CD4-positive, CD25-positive, alpha-beta regulatory T cell (primary cell): ENCODE measurements at regions not wholly inside any gene's neighbourhood (a gene's known extent, or its start where the extent isn't known, plus 50 kb on each side); places are given as distances from the start of the nearest gene placed in this dataset.
"Not testable (repeated sequence)": the region's sequence is repeated elsewhere in the genome, so short reads cannot be mapped to it uniquely, and the experiment has no call there.

ENCODE experiments used
- ATAC-seq, 2 donors: fragments of 150-1000 bp; cut with Tn5 transposase; one replicate each; pipeline ENCODE4 v1.10.0; 2021; ENCODE audit warnings: low read depth in 2 of 2, moderate number of reproducible peaks in 2 of 2, moderate library complexity in 1 of 2
- DNase-seq, 3 donors: peaks; one replicate each; pipeline versions ENCODE4 v3.0.0 to v3.0.0-alpha.2; 2012 to 2022; ENCODE audit warnings: mixed read lengths in 1 of 3
- H3K27ac ChIP-seq: one replicate; pipeline ENCODE4 v1.7.0; 2013; ENCODE audit warnings: mild to moderate bottlenecking, low read length; ENCODE audit not compliant: insufficient read depth, poor library complexity, severe bottlenecking
- H3K27me3 ChIP-seq: one replicate; pipeline ENCODE4 v1.7.0; 2013; ENCODE audit warnings: low read length; ENCODE audit not compliant: control insufficient read depth, insufficient read depth
- H3K36me3 ChIP-seq: one replicate; pipeline ENCODE4 v1.7.0; 2013; ENCODE audit warnings: mild to moderate bottlenecking, low read length, moderate library complexity; ENCODE audit not compliant: control insufficient read depth, insufficient read depth
- H3K4me1 ChIP-seq: 2 replicates; pipeline ENCODE4 v1.7.0; 2013; ENCODE audit warnings: mild to moderate bottlenecking, low read length; ENCODE audit not compliant: insufficient read depth, control insufficient read depth, poor library complexity, severe bottlenecking
- H3K4me3 ChIP-seq: one replicate; pipeline ENCODE4 v1.7.0; 2013; ENCODE audit warnings: low read depth, mild to moderate bottlenecking, low read length, moderate library complexity
- H3K9me3 ChIP-seq, 2 experiments: 1 replicate in 1 of 2; 2 replicates in 1 of 2; pipeline ENCODE4 v1.7.0; 2013; ENCODE audit warnings: low read length in 2 of 2, mild to moderate bottlenecking in 1 of 2, moderate library complexity in 1 of 2; ENCODE audit not compliant: control insufficient read depth in 2 of 2
- H3K27ac Mint-ChIP-seq, 3 donors: one replicate each; pipeline ENCODE4 v1.8.0; 2020 to 2022; ENCODE audit warnings: mild to moderate bottlenecking in 3 of 3, mixed read lengths in 3 of 3, moderate library complexity in 2 of 3
- H3K27me3 Mint-ChIP-seq: one replicate; pipeline ENCODE4 v1.8.0; 2022; ENCODE audit warnings: mild to moderate bottlenecking, mixed read lengths
- H3K36me3 Mint-ChIP-seq: one replicate; pipeline ENCODE4 v1.8.0; 2020; ENCODE audit warnings: mixed read lengths
- H3K4me1 Mint-ChIP-seq, 4 donors: one replicate each; pipeline ENCODE4 v1.8.0; 2020 to 2022; ENCODE audit warnings: mixed read lengths in 4 of 4, mild to moderate bottlenecking in 1 of 4
- H3K4me3 Mint-ChIP-seq, 4 donors: one replicate each; pipeline ENCODE4 v1.8.0; 2020 to 2022; ENCODE audit warnings: mild to moderate bottlenecking in 4 of 4, mixed read lengths in 4 of 4, moderate library complexity in 3 of 4
- H3K9me3 Mint-ChIP-seq, 7 donors: one replicate each; pipeline ENCODE4 v1.8.0; 2020 to 2022; ENCODE audit warnings: mixed read lengths in 7 of 7, mild to moderate bottlenecking in 3 of 7, moderate library complexity in 2 of 7

- Mint-ChIP-seq H3K27ac (no peak overlapping the region), H3K36me3 (no peaks in the 10 kb centered on the region), H3K4me3 (no peak overlapping the region), H3K4me1 (no peaks in the 10 kb centered on the region), H3K27me3 (no peaks in the 10 kb centered on the region), H3K9me3 (peaks cover 0 to under 1% (median 0%) of the 10 kb centered on the region in 7 donors)
- DNase-seq (no peak), ATAC-seq (no peak)
- no peaks in the 10 kb centered on the region for H3K4me1 ChIP-seq
- no peaks in the 10 kb centered on the region for H3K9me3 ChIP-seq
- H3K36me3 ChIP-seq, result no peaks in the 10 kb centered on the region
- peaks cover 5% of the 10 kb centered on the region for H3K27me3 ChIP-seq
- no peak overlapping the region for H3K4me3 ChIP-seq
- H3K27ac ChIP-seq, result no peak overlapping the region
Observed at GRCh38 chr13:44694291-44694690, 118.2 kb upstream of the TSC22D1 start.

DNA sequence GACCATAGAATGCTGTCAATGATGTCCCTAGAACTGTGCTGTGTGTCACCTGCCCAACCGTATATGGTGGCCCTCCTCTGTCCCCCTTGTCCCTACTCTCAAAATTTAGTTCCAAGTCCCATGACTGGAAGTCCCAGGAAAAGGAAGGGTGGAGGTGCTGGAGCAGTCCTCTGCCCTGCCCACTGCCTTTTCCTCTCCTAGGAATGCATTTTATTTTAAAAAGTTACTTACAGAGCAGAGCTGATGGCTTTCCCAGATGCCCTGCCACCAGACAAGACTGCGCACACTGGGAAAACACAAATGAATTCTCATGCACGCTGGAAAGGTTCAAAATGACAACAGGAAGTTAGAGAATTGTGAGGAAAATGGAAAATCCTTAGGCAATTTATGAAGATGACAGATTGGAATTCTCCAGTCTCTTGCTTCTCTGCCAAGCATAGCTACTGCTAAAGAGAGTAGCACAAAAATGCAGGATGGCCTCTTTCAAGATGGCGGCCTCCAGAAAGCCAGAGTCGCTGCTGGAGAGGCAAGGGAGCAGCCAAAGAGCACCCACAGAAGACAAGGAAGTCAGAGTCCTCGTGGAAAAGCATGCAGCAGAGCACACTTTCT is 117.1 kb upstream of the TSC22D1 start:
- ATAC-seq (no peak), DNase-seq (no peak)

GRCh38 chr13:44692173-44692713 is 116.1 kb upstream of the TSC22D1 start:
- ATAC-seq (no peak), DNase-seq (no peak)
- H3K27me3 Mint-ChIP-seq, result no peaks in the 10 kb centered on the region
- no peak overlapping the region for H3K4me3 ChIP-seq
- H3K9me3 Mint-ChIP-seq, result peaks cover 0 to 3% (median 0%) of the 10 kb centered on the region in 7 donors
- no peak overlapping the region for H3K27ac Mint-ChIP-seq
- no peaks in the 10 kb centered on the region for H3K36me3 Mint-ChIP-seq
- no peak overlapping the region for H3K4me3 Mint-ChIP-seq
- H3K4me1 Mint-ChIP-seq, result no peaks in the 10 kb centered on the region
- peaks cover 8% of the 10 kb centered on the region for H3K27me3 ChIP-seq
- H3K9me3 ChIP-seq, result no peaks in the 10 kb centered on the region
- no peak overlapping the region for H3K27ac ChIP-seq
- no peaks in the 10 kb centered on the region for H3K4me1 ChIP-seq
- no peaks in the 10 kb centered on the region for H3K36me3 ChIP-seq

More for the DNA sequence above, 117.1 kb upstream of the TSC22D1 start:
- Mint-ChIP-seq H3K36me3 (no peaks in the 10 kb centered on the region), H3K4me1 (no peaks in the 10 kb centered on the region), H3K9me3 (peaks cover 0 to 2% (median 0%) of the 10 kb centered on the region in 7 donors), H3K27me3 (no peaks in the 10 kb centered on the region), H3K27ac (no peak overlapping the region), H3K4me3 (no peak overlapping the region)
- H3K4me1 ChIP-seq, result no peaks in the 10 kb centered on the region
- H3K27ac ChIP-seq, result no peak overlapping the region
- H3K4me3 ChIP-seq, result no peak overlapping the region
- H3K9me3 ChIP-seq, result no peaks in the 10 kb centered on the region
- peaks cover 5% of the 10 kb centered on the region for H3K27me3 ChIP-seq
- no peaks in the 10 kb centered on the region for H3K36me3 ChIP-seq

GRCh38 chr13:44690376-44690775 is 114.2 kb upstream of the TSC22D1 start:
- Mint-ChIP-seq H3K36me3 (peaks cover 4% of the 10 kb centered on the region), H3K4me1 (peaks cover 0 to 4% (median 1%) of the 10 kb centered on the region in 4 donors), H3K27ac (no peak overlapping the region), H3K4me3 (no peak overlapping the region), H3K27me3 (no peaks in the 10 kb centered on the region), H3K9me3 (peaks cover 0 to 10% (median 4%) of the 10 kb centered on the region in 7 donors)
- peaks cover 5% of the 10 kb centered on the region for H3K27me3 ChIP-seq
- H3K36me3 ChIP-seq, result no peaks in the 10 kb centered on the region
- no peak overlapping the region for H3K4me3 ChIP-seq
- peaks cover 3% of the 10 kb centered on the region for H3K4me1 ChIP-seq
- no peak for ATAC-seq
- no peak overlapping the region for H3K27ac ChIP-seq
- DNase-seq, result no peak
- no peaks in the 10 kb centered on the region for H3K9me3 ChIP-seq

DNA sequence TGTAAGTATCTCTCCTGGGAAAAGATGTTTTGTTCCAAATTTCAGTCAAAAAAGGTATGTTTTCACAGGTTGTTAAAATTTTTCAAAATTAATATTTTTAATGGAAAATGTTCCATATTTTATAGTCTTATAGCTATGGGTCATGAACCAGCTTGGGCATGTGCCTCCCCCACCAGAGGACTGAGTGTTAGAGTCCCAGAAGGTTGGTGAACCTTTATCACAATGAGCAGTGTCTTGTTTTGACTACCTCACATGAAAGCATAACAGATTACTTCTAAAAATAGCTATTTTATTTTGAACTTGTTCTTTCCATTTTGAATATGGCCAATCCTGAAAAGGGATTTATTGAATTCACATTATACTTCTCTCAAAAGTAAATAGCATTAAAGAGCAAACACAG is 112.5 kb upstream of the TSC22D1 start:
- H3K27me3 Mint-ChIP-seq, result no peaks in the 10 kb centered on the region
- Histone ChIP-seq H3K4me1 (peaks cover 3% of the 10 kb centered on the region), H3K36me3 (no peaks in the 10 kb centered on the region), H3K27ac (no peak overlapping the region), H3K9me3 (no peaks in the 10 kb centered on the region), H3K27me3 (peaks cover 3% of the 10 kb centered on the region), H3K4me3 (no peak overlapping the region)
- H3K4me1 Mint-ChIP-seq, result peaks cover 0 to 5% (median 2%) of the 10 kb centered on the region in 4 donors
- H3K27ac Mint-ChIP-seq, result no peak overlapping the region
- DNase-seq, result no peak
- H3K9me3 Mint-ChIP-seq, result peaks cover 0 to 10% (median 4%) of the 10 kb centered on the region in 7 donors
- peaks cover 4% of the 10 kb centered on the region for H3K36me3 Mint-ChIP-seq
- no peak overlapping the region for H3K4me3 Mint-ChIP-seq
- no peak for ATAC-seq

DNA sequence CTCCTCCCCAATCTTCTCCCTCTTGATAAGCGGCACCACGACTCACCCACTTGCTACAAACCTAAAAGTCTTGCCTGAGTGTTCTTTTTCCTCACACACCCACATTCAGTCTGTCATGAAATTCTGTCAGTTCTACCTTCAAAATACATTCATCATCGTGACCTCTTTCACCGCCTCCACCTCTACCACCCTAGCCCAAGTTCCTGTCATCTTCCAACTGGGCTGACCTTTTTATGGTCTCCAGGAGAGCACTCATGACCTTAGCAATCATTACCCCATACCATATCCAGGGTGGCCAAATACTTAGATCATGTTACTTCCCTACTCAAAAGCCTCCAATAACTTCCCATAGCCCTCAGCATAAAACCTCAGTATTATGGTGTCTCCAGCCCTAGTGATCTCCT is 110.4 kb upstream of the TSC22D1 start:
- no peak overlapping the region for H3K27ac ChIP-seq
- peaks cover 4% of the 10 kb centered on the region for H3K36me3 Mint-ChIP-seq
- H3K9me3 Mint-ChIP-seq, result peaks cover 0 to 10% (median 4%) of the 10 kb centered on the region in 7 donors
- H3K4me3 Mint-ChIP-seq, result no peak overlapping the region
- no peak overlapping the region for H3K27ac Mint-ChIP-seq
- no peaks in the 10 kb centered on the region for H3K27me3 Mint-ChIP-seq
- peaks cover 3% of the 10 kb centered on the region for H3K4me1 ChIP-seq
- ATAC-seq (no peak), DNase-seq (no peak)
- H3K9me3 ChIP-seq, result no peaks in the 10 kb centered on the region
- no peak overlapping the region for H3K4me3 ChIP-seq
- peaks cover 3% of the 10 kb centered on the region for H3K27me3 ChIP-seq
- H3K36me3 ChIP-seq, result no peaks in the 10 kb centered on the region
- peaks cover 0 to 5% (median 2%) of the 10 kb centered on the region in 4 donors for H3K4me1 Mint-ChIP-seq

DNA sequence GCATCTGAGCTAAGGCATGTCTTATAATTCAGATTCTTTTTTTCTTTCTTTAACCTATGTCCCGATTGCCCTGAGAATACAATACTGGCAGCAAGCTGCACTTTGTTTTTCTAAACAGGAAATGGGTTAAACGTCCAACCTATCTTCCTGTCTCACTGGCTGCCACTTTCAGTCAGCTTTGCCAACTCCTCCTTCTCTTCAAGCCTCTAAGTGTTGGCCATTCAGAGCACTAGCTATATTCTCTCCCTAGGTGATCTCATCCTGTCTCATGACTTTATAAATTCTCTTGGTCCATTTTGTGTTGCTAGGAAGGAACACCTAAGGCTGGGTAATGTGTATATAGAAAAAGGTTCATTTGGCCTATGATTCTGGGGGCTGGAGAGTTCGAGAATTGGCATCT is 109.5 kb upstream of the TSC22D1 start:
- Histone ChIP-seq H3K27me3 (peaks cover 3% of the 10 kb centered on the region), H3K4me3 (no peak overlapping the region), H3K36me3 (no peaks in the 10 kb centered on the region), H3K4me1 (peaks cover 3% of the 10 kb centered on the region), H3K27ac (no peak overlapping the region), H3K9me3 (no peaks in the 10 kb centered on the region)
- H3K27ac Mint-ChIP-seq, result no peak overlapping the region
- peaks cover 0 to 10% (median 4%) of the 10 kb centered on the region in 7 donors for H3K9me3 Mint-ChIP-seq
- ATAC-seq (no peak), DNase-seq (peak in 1 of 3 donors; percentile 6)
- H3K4me1 Mint-ChIP-seq, result peaks cover 0 to 5% (median 2%) of the 10 kb centered on the region in 4 donors
- no peaks in the 10 kb centered on the region for H3K27me3 Mint-ChIP-seq
- no peak overlapping the region for H3K4me3 Mint-ChIP-seq
- peaks cover 4% of the 10 kb centered on the region for H3K36me3 Mint-ChIP-seq

DNA sequence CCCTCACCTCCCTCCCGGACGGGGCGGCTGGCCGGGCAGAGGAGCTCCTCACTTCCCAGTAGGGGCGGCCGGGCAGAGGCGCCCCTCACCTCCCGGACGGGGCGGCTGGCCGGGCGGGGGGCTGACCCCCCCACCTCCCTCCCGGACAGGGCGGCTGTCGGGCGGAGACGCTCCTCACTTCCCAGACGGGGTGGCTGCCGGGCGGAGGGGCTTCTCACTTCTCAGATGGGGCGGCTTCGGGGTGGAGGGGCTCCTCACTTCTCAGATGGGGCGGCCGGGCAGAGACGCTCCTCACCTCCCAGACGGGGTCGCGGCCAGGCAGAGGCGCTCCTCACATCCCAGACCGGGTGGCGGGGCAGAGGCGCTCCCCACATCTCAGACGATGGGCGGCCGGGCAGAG is 106.3 kb upstream of the TSC22D1 start:
- H3K4me3 Mint-ChIP-seq, H3K36me3 ChIP-seq, H3K4me3 ChIP-seq, H3K4me1 Mint-ChIP-seq, H3K27ac Mint-ChIP-seq, ATAC-seq, H3K9me3 ChIP-seq, H3K27me3 Mint-ChIP-seq, DNase-seq, H3K27ac ChIP-seq, H3K4me1 ChIP-seq, H3K9me3 Mint-ChIP-seq, H3K36me3 Mint-ChIP-seq, H3K27me3 ChIP-seq: not testable (repeated sequence)
